ENCODE measurements at regions not wholly inside any gene's neighbourhood (a gene's known extent, or its start where the extent isn't known, plus 50 kb on each side); places are given as distances from the start of the nearest gene placed in this dataset.

DNA sequence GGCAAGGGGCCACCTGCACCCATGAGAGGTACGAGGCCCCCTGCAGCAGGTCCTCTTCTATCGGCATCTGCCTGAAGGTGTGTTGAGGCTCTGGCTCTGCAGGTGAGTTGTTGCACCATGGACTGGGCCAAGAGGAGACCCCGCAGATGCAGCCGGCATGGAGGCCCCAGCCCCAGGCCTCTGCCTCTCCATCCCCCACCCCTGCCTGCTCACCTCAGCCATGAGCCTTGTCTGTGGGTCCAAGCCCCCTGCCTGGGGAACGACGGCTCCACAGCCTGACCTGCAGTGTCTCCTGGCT lies 1386.2 kb downstream of the BRD1 start:
- CTCF ChIA-PET (ENCODE audit: low intra/inter-chr PET ratio, low total read pairs) = no interaction called here
- Histone ChIP-seq H3K4me1 (ENCODE audit: insufficient read depth, low read length) (no peaks in the 10 kb centered on the region), H3K36me3 (replicated peaks in 1 of 2; ENCODE audit: control insufficient read depth in 1 of 2, insufficient read depth in 2 of 2, low read length in 2 of 2) (no peaks in the 10 kb centered on the region), H3K9me3 (ENCODE audit: low read length) (no peaks in the 10 kb centered on the region), H2AFZ (ENCODE audit: low read length) (no peak overlapping the region), H3K79me2 (ENCODE audit: insufficient read depth, low read length) (no peaks in the 10 kb centered on the region), H3K27me3 (ENCODE audit: control insufficient read depth in 1 of 2, insufficient read depth in 2 of 2, low read length in 2 of 2) (peaks cover 15 to 56% of the 10 kb centered on the region in 2 experiments), H3K27ac (ENCODE audit: extremely low read length, insufficient read depth, low read length) (no peak overlapping the region), H3K4me2 (ENCODE audit: low read depth, low read length) (no peak overlapping the region), H4K20me1 (ENCODE audit: insufficient read depth, low read length) (no peaks in the 10 kb centered on the region), H3K9ac (ENCODE audit: insufficient read depth, low read depth, low read length) (no peak overlapping the region), H3K4me3 (replicated peaks in 1 of 3; ENCODE audit: insufficient read depth in 1 of 3, low read depth in 2 of 3, low read length in 3 of 3) (no peak overlapping the region)
- in situ Hi-C loops (cut with HindIII; ENCODE audit: extremely low pct_ligation_motif_present, low pct_unique_long_range_greater_than_20kb) = no loop called here
- POLR2A ChIA-PET = no interaction called here
- WGBS (ENCODE audit: low lambda C conversion rate) = no CpG with 5 or more reads among the region's 6 CpGs
- intact Hi-C loops (cut with micrococcal nuclease; ENCODE audit: unreplicated experiment) = no loop called here
- FAIRE-seq (no peak), ATAC-seq (no peak), DNase-seq (ENCODE audit: low spot score) (no peak)
- no peak for TF ChIP-seq TMF1 (CRISPR knock-in tag; IDR thresholded peaks at IDR 0.05; ENCODE audit: low read depth)
- TF ChIP-seq FOXJ3 (CRISPR knock-in tag; IDR thresholded peaks at IDR 0.05; ENCODE audit: borderline replicate concordance) = no peak
- TF ChIP-seq, protein P1, sequence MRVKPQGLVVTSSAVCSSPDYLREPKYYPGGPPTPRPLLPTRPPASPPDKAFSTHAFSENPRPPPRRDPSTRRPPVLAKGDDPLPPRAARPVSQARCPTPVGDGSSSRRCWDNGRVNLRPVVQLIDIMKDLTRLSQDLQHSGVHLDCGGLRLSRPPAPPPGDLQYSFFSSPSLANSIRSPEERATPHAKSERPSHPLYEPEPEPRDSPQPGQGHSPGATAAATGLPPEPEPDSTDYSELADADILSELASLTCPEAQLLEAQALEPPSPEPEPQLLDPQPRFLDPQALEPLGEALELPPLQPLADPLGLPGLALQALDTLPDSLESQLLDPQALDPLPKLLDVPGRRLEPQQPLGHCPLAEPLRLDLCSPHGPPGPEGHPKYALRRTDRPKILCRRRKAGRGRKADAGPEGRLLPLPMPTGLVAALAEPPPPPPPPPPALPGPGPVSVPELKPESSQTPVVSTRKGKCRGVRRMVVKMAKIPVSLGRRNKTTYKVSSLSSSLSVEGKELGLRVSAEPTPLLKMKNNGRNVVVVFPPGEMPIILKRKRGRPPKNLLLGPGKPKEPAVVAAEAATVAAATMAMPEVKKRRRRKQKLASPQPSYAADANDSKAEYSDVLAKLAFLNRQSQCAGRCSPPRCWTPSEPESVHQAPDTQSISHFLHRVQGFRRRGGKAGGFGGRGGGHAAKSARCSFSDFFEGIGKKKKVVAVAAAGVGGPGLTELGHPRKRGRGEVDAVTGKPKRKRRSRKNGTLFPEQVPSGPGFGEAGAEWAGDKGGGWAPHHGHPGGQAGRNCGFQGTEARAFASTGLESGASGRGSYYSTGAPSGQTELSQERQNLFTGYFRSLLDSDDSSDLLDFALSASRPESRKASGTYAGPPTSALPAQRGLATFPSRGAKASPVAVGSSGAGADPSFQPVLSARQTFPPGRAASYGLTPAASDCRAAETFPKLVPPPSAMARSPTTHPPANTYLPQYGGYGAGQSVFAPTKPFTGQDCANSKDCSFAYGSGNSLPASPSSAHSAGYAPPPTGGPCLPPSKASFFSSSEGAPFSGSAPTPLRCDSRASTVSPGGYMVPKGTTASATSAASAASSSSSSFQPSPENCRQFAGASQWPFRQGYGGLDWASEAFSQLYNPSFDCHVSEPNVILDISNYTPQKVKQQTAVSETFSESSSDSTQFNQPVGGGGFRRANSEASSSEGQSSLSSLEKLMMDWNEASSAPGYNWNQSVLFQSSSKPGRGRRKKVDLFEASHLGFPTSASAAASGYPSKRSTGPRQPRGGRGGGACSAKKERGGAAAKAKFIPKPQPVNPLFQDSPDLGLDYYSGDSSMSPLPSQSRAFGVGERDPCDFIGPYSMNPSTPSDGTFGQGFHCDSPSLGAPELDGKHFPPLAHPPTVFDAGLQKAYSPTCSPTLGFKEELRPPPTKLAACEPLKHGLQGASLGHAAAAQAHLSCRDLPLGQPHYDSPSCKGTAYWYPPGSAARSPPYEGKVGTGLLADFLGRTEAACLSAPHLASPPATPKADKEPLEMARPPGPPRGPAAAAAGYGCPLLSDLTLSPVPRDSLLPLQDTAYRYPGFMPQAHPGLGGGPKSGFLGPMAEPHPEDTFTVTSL (CRISPR knock-in tag; IDR thresholded peaks at IDR 0.05; ENCODE audit: borderline replicate concordance) = no peak
- no peak for TF ChIP-seq HDAC1 (CRISPR knock-in tag; IDR thresholded peaks at IDR 0.05)
- TF ChIP-seq ZNF616 (CRISPR knock-in tag; IDR thresholded peaks at IDR 0.05; ENCODE audit: low read depth) = no peak
- TF ChIP-seq KLF13 (CRISPR knock-in tag; IDR thresholded peaks at IDR 0.05) = no peak
- no TSS peak for BruUV-seq (replicated peaks)

Data from HepG2 (cell line).